HG03139 (cell line): ENCODE measurements at regions not wholly inside any gene's neighbourhood (a gene's known extent, or its start where the extent isn't known, plus 50 kb on each side); places are given as distances from the start of the nearest gene placed in this dataset.
"Not testable (repeated sequence)": the region's sequence is repeated elsewhere in the genome, so short reads cannot be mapped to it uniquely, and the experiment has no call there.

Experiments
- ATAC-seq: cut with Tn5 transposase; IDR thresholded peaks from one replicate; pipeline ENCODE4 v1.9.1; 2021; ENCODE audit not compliant: unreplicated experiment

DNA sequence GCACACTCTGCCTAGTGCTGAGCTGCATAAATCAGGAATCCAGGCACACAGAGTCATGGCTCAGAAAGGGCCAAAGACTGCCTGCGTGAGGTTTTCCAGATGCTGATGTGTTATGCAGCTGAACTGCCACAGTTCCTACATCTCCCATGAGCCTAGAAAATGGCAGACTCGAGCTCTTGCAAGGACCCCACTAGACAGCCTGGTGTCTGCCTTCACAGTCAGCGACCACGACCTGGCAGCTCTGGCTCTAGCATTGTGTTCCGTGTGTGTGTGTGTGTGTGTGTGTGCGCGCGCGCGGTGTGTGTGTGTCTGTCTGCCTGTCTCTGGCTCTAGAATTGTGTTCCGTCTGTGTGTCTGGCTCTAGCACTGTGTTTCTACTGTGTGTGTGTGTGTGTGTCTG, 203.6 kb upstream of the AGTR2 start:
- ATAC-seq: no peak

DNA sequence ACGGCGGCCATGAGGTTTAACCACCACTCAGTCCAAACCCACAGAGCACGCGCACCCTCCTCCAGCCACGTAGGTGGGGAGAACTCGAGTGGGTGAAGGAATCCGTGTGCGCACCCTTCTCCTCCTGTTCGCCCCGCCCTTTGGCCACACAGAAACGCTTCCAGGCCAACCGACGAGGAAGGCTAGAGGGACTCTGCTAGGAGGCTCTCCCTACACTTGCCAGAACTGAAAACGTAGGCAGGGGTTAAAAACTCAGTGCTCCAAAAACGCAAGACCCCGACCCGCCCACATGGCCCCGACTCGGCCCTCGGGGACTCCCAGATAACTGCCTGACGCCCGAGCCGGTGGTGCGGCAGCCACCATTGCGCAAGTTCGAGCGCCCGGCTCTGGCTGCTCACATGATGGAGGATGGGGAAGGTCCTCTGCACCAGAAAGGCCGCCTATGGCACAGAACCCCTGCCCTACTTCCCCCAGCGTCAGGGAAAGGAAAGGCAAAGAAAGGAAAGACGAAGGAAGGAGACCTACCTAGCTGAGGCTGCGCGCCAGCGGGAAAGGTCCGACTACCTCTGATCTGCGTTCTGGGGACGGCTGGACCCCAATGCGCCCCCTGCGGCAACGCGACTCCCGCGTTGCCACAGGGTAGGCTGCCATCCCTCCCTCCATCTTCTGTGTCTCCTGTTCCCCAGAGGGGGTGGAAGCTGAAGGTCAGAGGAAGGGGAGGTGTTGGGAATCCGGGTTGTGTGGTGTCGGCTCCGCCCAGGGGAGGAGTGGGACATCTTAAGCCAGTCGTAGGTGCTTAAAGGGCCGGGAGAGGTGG, 201.9 kb upstream of the AGTR2 start:
- peak; percentile 70 for ATAC-seq

DNA sequence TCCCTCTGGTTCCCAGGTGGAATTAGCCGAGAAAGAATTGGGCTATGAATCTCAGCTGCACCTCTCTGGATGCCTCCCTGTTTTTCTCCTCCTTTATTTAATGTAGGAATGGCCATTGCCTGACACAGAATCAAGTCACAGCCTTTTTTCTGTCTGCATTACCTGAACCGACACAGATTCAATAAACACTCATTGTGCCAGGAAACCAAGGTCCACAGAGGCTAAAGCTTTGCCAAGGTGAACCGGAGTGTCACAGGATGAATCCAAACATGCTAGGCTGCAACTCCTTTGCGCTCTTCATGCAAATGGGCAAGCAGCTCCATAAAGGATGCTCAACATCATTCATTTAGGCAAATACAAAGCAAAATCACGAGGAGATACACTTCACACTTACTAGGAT, 199.8 kb upstream of the AGTR2 start:
- ATAC-seq: no peak

DNA sequence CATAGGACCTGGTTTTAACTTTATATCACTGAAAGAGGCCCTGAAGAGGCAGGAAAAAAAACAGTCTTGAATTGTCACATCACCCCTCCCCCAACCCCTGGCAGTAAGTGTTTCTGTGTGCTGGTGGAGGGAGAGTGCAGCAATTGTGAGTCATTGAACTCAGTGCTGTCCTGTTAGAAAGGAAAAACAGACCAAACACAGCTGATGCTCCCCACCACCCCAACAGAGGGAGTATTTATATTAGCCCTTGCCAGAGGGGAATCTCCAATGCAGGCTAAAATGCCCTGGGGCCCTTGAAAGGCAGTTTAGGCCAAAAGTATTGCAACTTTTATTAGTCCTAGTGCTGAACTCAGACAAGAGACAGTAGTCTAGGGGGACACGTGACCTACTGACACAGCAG, 197.8 kb upstream of the AGTR2 start:
- ATAC-seq: no peak

DNA sequence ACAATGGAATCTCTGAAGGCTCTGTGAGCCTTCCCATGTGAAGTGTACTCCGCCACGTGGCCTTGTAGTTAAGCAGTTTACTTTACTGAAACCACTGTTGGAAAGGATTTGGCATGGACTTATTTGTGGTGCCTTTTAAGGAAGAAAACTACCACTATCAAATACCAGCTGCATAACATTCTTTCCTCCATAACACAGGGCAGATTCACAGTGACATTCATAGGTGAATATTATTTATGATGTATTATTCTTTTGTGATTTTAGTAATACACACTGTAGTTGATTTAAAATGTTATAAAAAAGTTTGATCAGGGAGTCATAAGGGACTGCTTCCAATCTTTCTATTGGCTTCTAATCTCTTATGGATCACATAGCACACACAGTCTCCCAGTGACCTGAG, 192.5 kb upstream of the AGTR2 start:
- ATAC-seq: no peak

DNA sequence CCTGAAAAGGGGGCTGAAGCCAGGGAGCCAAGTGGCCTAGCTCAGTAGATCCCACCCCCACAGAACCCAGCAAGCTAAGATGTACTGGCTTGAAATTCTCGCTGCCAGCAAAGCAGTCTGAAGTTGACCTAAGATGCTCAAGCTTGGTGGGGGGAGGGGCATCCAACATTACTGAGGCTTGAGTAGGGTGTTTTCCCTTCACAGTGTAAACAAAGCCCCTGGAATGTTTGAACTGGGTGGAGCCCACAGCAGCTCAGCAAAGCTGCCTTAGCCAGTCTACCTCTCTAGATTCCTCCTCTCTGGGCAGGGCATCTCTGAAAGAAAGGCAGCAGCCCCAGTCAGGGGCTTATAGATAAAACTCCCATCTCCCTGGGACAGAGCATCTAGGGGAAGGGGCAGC, 187.4 kb upstream of the AGTR2 start:
- ATAC-seq: not testable (repeated sequence)

DNA sequence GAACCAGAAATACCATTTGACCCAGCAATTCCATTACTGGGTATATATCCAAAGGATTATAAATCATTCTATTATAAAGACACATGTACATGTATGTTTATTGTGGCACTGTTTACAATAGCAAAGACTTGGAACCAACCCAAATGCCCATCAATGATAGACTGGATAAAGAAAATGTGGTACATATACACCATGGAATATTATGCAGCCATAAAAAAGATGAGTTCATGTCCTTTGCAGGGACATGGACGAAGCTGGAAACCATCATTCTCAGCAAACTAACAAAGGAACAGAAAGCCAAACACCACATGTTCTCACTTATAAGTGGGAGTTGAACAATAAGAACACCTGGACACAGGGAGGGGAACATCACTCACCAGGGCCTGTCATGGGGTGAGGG, 183.1 kb upstream of the AGTR2 start:
- ATAC-seq: not testable (repeated sequence)

DNA sequence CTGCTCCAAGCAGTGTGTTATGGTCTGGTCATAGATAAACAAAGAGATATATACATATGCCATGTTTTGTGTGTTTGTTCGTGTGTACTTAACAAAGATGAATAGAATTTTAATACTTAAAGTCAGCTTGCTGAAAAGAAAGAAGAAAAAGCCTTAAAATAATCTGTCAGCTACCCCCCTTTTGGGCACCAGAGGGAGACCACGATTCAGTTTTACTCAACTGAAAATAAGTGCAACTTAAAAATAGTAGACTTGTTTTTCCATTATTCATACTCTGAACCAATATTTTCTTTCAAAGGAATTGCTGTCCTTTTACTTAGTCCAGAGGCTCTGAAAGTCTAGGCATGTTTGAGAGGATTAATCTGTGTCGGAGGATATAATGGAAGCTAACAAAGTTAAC, 181.7 kb upstream of the AGTR2 start:
- ATAC-seq: no peak

DNA sequence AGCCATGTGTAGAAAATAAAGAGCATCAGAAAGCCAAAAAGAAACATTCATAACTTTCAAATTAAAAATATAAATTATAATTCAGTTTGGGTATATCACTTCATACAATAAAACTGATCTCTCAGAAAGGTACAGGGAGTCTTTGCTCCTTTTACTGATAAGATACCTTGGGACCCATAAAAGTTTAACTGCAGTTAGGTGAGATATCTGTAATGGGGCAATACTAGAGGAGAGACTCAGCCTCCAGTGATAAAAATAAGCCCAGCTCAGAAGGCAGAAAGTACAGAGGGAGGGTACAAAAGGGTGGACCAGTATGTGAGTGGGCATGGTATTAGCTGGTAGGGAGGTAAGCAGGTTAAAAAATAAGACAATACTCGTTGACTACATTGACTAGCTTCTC, 180.9 kb upstream of the AGTR2 start:
- ATAC-seq: no peak

DNA sequence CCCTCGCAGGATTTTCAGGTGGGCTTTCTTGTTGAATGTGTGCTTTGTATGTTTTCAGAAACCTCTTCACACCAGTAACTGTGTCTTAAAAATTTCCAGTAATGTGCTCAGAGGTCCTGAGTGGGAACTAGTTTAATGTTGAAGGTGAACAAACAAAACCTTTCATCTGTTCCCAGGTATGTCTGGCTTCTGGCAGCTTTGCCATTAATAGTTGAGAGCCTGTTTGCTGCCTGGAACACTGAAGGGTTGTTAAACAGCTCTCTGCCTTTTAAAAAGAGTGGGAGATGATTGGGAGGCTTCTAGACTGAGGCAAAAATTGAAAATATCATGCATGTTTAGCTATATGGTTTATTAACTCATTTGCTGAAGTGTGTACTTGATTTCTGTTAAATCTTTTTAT, 161.2 kb upstream of the AGTR2 start:
- ATAC-seq: no peak

DNA sequence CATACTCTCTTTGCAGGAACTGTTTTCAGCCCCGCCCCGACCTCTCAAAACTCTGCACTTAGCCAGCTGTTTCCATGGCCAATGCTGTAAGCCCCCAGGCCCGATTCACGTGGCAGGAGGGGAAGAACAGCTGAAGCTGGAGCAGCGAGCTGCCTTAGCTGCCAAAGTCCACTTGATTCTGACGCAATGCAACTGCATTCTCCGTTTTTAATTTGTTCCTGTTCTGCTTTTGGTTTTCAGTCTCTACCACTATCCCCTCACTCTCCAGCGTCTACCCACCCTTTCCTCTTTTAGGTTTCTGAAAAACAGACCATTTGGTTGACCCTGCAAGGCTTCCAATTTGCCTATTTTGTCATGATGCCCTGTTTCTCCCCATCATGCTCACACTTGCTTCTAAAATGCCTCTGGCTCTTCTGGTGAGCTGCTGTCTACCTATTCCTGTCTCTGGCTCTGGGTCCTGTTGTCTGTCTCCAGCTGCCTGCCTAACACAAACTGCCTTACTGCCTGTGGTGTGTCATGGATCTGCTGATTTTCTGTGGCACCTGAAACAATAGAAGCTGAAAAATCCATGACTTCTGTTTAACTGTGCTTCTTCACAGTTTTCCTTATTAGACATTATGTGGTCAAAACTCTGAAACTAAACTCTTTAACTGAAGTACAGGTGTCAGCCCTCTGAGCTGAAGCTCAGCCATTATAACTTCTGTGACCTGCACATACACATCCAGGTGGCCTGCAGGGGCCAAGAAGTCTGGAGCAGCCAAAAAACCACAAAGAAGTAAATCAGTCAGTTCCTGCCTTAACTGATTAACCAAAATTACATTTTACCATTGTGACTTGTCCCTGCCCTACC, 160.5 kb upstream of the AGTR2 start:
- ATAC-seq: peak; percentile 78

DNA sequence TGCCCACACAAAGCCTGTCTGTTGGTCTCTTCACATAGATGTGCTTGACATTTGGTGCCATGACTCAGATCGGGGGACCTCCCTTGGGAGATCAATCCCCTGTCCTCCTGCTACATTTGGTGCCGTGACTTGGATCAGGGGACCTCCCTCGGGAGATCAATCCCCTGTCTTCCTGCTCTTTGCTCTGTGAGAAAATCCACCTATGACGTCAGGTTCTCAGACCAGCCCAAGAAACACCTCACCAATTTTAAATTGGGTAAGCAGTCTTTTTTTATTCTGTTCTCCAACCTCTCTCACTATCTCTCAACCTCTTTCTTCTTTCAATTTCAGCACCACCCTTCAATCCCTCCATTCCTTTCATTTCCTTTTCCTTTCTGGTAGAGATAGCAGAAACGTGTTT, 159.6 kb upstream of the AGTR2 start:
- no peak for ATAC-seq

DNA sequence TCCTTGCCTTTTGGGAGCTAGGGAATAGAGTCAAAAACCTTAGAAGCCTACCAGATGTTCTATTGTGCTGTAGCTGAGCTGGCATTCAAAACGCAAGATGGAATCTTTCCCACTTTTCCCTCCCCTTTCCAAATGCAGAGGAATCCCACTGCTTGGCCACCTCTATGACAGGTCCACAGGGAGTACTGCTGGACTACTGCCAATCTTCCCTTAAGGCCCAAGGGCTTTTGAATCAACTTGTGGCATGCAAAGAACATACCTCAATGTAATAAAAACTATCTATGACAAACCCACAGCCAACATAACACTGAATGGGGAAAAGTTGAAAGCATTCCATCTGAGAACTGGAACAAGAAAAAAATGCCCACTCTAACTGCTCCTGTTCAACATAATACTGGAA, 139.2 kb upstream of the AGTR2 start:
- ATAC-seq: no peak
